OCI-LY1 (cell line): ENCODE measurements at regions not wholly inside any gene's neighbourhood (a gene's known extent, or its start where the extent isn't known, plus 50 kb on each side); places are given as distances from the start of the nearest gene placed in this dataset.

ENCODE experiments used
- H2AFZ ChIP-seq: fragments of 200-600 bp; sonication (generic), shearing (Covaris generic); 2 replicates; pipeline ENCODE4 v1.6.0; 2014; ENCODE audit warnings: antibody characterized with exemption, mild to moderate bottlenecking, low read length
- H3F3A ChIP-seq: fragments of 200-600 bp; sonication (generic), shearing (Covaris generic); 2 replicates; pipeline ENCODE4 v1.6.0; 2014; ENCODE audit warnings: mild to moderate bottlenecking, antibody characterized with exemption, low read length, moderate library complexity; ENCODE audit not compliant: insufficient read depth
- H3K27ac ChIP-seq: fragments of 200-600 bp; sonication (generic); 2 replicates; pipeline ENCODE4 v1.5.1; 2014; ENCODE audit warnings: low read length, mixed run types, mild to moderate bottlenecking, low read depth; ENCODE audit not compliant: poor library complexity, severe bottlenecking
- H3K27me3 ChIP-seq: fragments of 200-600 bp; sonication (generic); 2 replicates; pipeline ENCODE4 v1.6.0; 2014; ENCODE audit warnings: antibody characterized with exemption, mild to moderate bottlenecking, low read length, moderate library complexity; ENCODE audit not compliant: insufficient read depth
- H3K36me3 ChIP-seq: fragments of 200-600 bp; sonication (generic); 2 replicates; pipeline ENCODE4 v1.6.1; 2014; ENCODE audit warnings: mild to moderate bottlenecking, antibody characterized with exemption, low read length, moderate library complexity, mixed read lengths; ENCODE audit not compliant: insufficient read depth
- H3K4me1 ChIP-seq: fragments of 200-600 bp; sonication (generic); 2 replicates; pipeline ENCODE4 v1.5.1; 2014; ENCODE audit warnings: mild to moderate bottlenecking, low read length, moderate library complexity; ENCODE audit not compliant: insufficient read depth, severe bottlenecking
- H3K4me2 ChIP-seq: fragments of 200-600 bp; sonication (generic), shearing (Covaris generic); 2 replicates; pipeline ENCODE4 v1.6.1; 2014; ENCODE audit warnings: low read length
- H3K4me3 ChIP-seq: fragments of 200-600 bp; sonication (generic); 2 replicates; pipeline ENCODE4 v1.5.1; 2014; ENCODE audit warnings: low read length, low read depth, mild to moderate bottlenecking, mixed read lengths; ENCODE audit not compliant: poor library complexity, severe bottlenecking
- H3K79me2 ChIP-seq: fragments of 200-600 bp; shearing (Covaris generic); 2 replicates; pipeline ENCODE4 v1.6.1; 2016; ENCODE audit warnings: mixed run types, low read length, mixed read lengths; ENCODE audit not compliant: insufficient read depth
- H3K9ac ChIP-seq: fragments of 200-600 bp; sonication (generic), shearing (Covaris generic); 2 replicates; pipeline ENCODE4 v1.6.1; 2014; ENCODE audit warnings: mild to moderate bottlenecking, low read length, mixed read lengths
- H3K9me2 ChIP-seq: fragments of 200-600 bp; sonication (generic), shearing (Covaris generic); 2 replicates; pipeline ENCODE4 v1.6.1; 2014; ENCODE audit warnings: low read depth, mild to moderate bottlenecking, low read length, mixed read lengths
- H3K9me3 ChIP-seq: fragments of 200-600 bp; shearing (Covaris generic); 2 replicates; pipeline ENCODE4 v1.6.1; 2014; ENCODE audit warnings: low read length, mixed read lengths
- H4K20me1 ChIP-seq: fragments of 200-600 bp; sonication (generic), shearing (Covaris generic); 2 replicates; pipeline ENCODE4 v1.6.0; 2016; ENCODE audit warnings: mild to moderate bottlenecking, low read length; ENCODE audit not compliant: insufficient read depth
- CTCF ChIP-seq: fragments of 200-600 bp; sonication (generic), shearing (Covaris generic); IDR thresholded peaks from 2 replicates; pipeline ENCODE4 v1.5.1; 2017; ENCODE audit warnings: mild to moderate bottlenecking, antibody characterized with exemption, low read length, moderate library complexity, mixed read lengths
- EZH2 ChIP-seq: fragments of 200-600 bp; sonication (generic), shearing (Covaris generic); IDR thresholded peaks from 2 replicates; pipeline ENCODE4 v1.8.0; 2017; ENCODE audit warnings: borderline replicate concordance, mixed run types, mild to moderate bottlenecking, antibody characterized with exemption, low read length, moderate library complexity, mixed read lengths

DNA sequence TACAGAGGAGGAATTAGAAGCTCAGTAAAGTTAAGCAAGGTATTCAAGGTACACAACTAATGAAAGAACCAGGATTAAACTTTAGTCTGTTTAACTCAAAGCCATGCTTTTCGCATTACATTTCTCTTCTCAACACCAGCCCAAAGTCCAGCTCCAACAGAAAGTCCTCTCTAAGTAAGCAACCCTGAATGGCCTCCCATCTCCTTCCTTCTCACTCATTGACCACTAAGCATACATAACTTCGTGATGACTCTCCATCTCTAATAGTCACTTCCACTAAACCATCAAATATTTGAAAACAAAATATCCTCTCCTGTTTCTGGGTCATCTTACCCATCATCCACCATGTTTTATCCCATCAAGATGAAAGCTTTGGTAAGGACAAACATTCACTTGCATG is 219.8 kb downstream of the RAD51AP2 start:
- Histone ChIP-seq H3K79me2 (no peaks in the 10 kb centered on the region), H3K9ac (no peak overlapping the region), H3K4me3 (no peak overlapping the region), H3K27me3 (no peaks in the 10 kb centered on the region), H3K9me3 (no peaks in the 10 kb centered on the region), H3K27ac (no peak overlapping the region), H3K4me1 (no peaks in the 10 kb centered on the region), H3K9me2 (no peaks in the 10 kb centered on the region), H2AFZ (no peak overlapping the region), H4K20me1 (no peaks in the 10 kb centered on the region), H3F3A (no peaks in the 10 kb centered on the region), H3K4me2 (no peak overlapping the region), H3K36me3 (no peaks in the 10 kb centered on the region)
- TF ChIP-seq CTCF, result no peak
- TF ChIP-seq EZH2, result no peak

DNA sequence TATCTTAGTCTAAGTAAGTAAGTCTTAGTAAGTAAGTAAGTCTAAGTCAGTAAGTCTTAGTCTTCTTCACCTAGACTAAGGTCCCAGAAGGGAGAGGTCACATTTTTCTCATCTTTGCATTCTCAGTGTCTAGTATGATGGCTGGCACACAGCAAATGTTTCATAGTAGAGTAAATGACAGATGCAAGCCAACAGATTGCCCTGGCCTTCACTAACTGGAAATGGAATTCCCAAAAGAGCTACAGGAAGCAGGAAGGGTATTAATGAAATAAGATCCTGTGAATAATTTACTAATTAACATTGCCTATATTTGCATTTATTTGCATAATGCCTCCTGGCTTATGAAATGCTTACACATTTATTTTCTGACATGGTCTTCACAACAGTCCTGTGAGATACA is 221.6 kb downstream of the RAD51AP2 start:
- Histone ChIP-seq H3K79me2 (no peaks in the 10 kb centered on the region), H3F3A (no peaks in the 10 kb centered on the region), H3K27ac (no peak overlapping the region), H3K4me2 (no peak overlapping the region), H3K9me3 (no peaks in the 10 kb centered on the region), H3K9ac (no peak overlapping the region), H2AFZ (no peak overlapping the region), H3K4me3 (no peak overlapping the region), H3K27me3 (no peaks in the 10 kb centered on the region), H4K20me1 (no peaks in the 10 kb centered on the region), H3K4me1 (no peaks in the 10 kb centered on the region), H3K36me3 (no peaks in the 10 kb centered on the region), H3K9me2 (no peaks in the 10 kb centered on the region)
- TF ChIP-seq EZH2 (no peak), CTCF (no peak)

GRCh38 chr2:17289669-17290068 is 228.6 kb downstream of the RAD51AP2 start:
- H3F3A ChIP-seq, result no peaks in the 10 kb centered on the region
- no peaks in the 10 kb centered on the region for H3K27me3 ChIP-seq
- H3K36me3 ChIP-seq, result no peaks in the 10 kb centered on the region
- no peaks in the 10 kb centered on the region for H3K9me2 ChIP-seq
- no peak overlapping the region for H3K4me2 ChIP-seq
- no peaks in the 10 kb centered on the region for H3K9me3 ChIP-seq
- no peak overlapping the region for H3K27ac ChIP-seq
- H2AFZ ChIP-seq, result no peak overlapping the region
- H3K9ac ChIP-seq, result no peak overlapping the region
- TF ChIP-seq EZH2, result no peak
- H3K4me1 ChIP-seq, result no peaks in the 10 kb centered on the region
- H3K79me2 ChIP-seq, result no peaks in the 10 kb centered on the region
- H4K20me1 ChIP-seq, result no peaks in the 10 kb centered on the region
- H3K4me3 ChIP-seq, result no peak overlapping the region

- H3K9me2 ChIP-seq, result no peaks in the 10 kb centered on the region
- no peaks in the 10 kb centered on the region for H4K20me1 ChIP-seq
- no peaks in the 10 kb centered on the region for H3K36me3 ChIP-seq
- H3K27ac ChIP-seq, result no peak overlapping the region
- H3K9me3 ChIP-seq, result no peaks in the 10 kb centered on the region
- no peak overlapping the region for H3K4me2 ChIP-seq
- no peaks in the 10 kb centered on the region for H3F3A ChIP-seq
- H3K9ac ChIP-seq, result no peak overlapping the region
- no peaks in the 10 kb centered on the region for H3K27me3 ChIP-seq
- H2AFZ ChIP-seq, result no peak overlapping the region
- TF ChIP-seq EZH2 (no peak), CTCF (no peak)
- no peaks in the 10 kb centered on the region for H3K79me2 ChIP-seq
- no peak overlapping the region for H3K4me3 ChIP-seq
- H3K4me1 ChIP-seq, result no peaks in the 10 kb centered on the region
Measured at GRCh38 chr2:17287183-17287582, 231.1 kb downstream of the RAD51AP2 start.
